A673 (cell line): ENCODE measurements at regions not wholly inside any gene's neighbourhood (a gene's known extent, or its start where the extent isn't known, plus 50 kb on each side); places are given as distances from the start of the nearest gene placed in this dataset.

Source experiments
- BruUV-seq: library from RNA; stranded (reverse); fragments of 400-500 nt; replicated peaks from 2 replicates; lab custom pipeline; 2021; lab: Mats Ljungman, UMichigan
- CTCF ChIA-PET: fragments of 300-600 bp; sonication (Branson Sonifier 250); formaldehyde crosslinking; loops from one replicate; lab custom pipeline; 2022; ENCODE audit warnings: antibody characterized with exemption; lab: Charles Lee
- POLR2A ChIA-PET: fragments of 300-600 bp; sonication (Branson Sonifier 250); formaldehyde crosslinking; loops from one replicate; lab custom pipeline; 2022; ENCODE audit warnings: antibody characterized with exemption; ENCODE audit not compliant: low non-redundant PET; lab: Charles Lee
- DNase-seq: peaks from one replicate; pipeline ENCODE4 v3.0.0-alpha.2; 2015; ENCODE audit warnings: low spot score
- H3K27ac ChIP-seq: fragments of 200-600 bp; sonication (generic); 2 replicates; pipeline ENCODE4 v1.5.1; 2016; ENCODE audit warnings: mixed run types, low read depth, mild to moderate bottlenecking, mixed read lengths, antibody characterized with exemption, low read length; ENCODE audit not compliant: poor library complexity, severe bottlenecking
- H3K27me3 ChIP-seq: fragments of 200-600 bp; sonication (generic); replicated peaks from 2 replicates; pipeline ENCODE4 v1.6.1; 2017; ENCODE audit warnings: mixed run types, low read depth, mild to moderate bottlenecking, mixed read lengths, antibody characterized with exemption, low read length; ENCODE audit not compliant: insufficient read depth, poor library complexity
- H3K36me3 ChIP-seq: fragments of 200-600 bp; sonication (generic); 2 replicates; pipeline ENCODE4 v1.6.1; 2016; ENCODE audit warnings: mixed run types, mild to moderate bottlenecking, mixed read lengths, antibody characterized with exemption, low read length; ENCODE audit not compliant: insufficient read depth, poor library complexity, severe bottlenecking
- H3K4me1 ChIP-seq: fragments of 200-600 bp; sonication (generic); 2 replicates; pipeline ENCODE4 v1.6.1; 2017; ENCODE audit warnings: mixed run types, mild to moderate bottlenecking, mixed read lengths, antibody characterized with exemption, low read length; ENCODE audit not compliant: insufficient read depth, poor library complexity, severe bottlenecking
- H3K4me3 ChIP-seq: fragments of 200-600 bp; sonication (generic); 2 replicates; pipeline ENCODE4 v1.5.1; 2016; ENCODE audit warnings: low read depth, mixed run types, mild to moderate bottlenecking, mixed read lengths, low read length; ENCODE audit not compliant: poor library complexity, severe bottlenecking
- H3K9me3 ChIP-seq: fragments of 200-600 bp; sonication (generic); 2 replicates; pipeline ENCODE4 v1.6.1; 2016; ENCODE audit warnings: mixed run types, low read depth, mild to moderate bottlenecking, mixed read lengths, antibody characterized with exemption, low read length; ENCODE audit not compliant: poor library complexity, severe bottlenecking
- EZH2 ChIP-seq: fragments of 200-600 bp; sonication (generic); IDR thresholded peaks from 2 replicates; pipeline ENCODE4 v1.6.1; 2017; ENCODE audit warnings: borderline replicate concordance, low read depth, mild to moderate bottlenecking, mixed read lengths, antibody characterized with exemption, low read length; ENCODE audit not compliant: poor library complexity, severe bottlenecking
- intact Hi-C: fragments of 100-400 bp; cut with micrococcal nuclease; formaldehyde crosslinking; loops from one replicate; pipeline ENCODE4 v1.10.0; 2022; ENCODE audit not compliant: unreplicated experiment
- TF ChIP-seq, protein P1 (sequence below): fragments of 300-800, 200-600 bp; sonication (generic); conservative IDR thresholded peaks from 2 replicates; pipeline ENCODE4 v1.5.1; 2017; ENCODE audit warnings: low read depth, mild to moderate bottlenecking, antibody characterized with exemption, low read length, moderate library complexity, mixed read lengths

DNA sequence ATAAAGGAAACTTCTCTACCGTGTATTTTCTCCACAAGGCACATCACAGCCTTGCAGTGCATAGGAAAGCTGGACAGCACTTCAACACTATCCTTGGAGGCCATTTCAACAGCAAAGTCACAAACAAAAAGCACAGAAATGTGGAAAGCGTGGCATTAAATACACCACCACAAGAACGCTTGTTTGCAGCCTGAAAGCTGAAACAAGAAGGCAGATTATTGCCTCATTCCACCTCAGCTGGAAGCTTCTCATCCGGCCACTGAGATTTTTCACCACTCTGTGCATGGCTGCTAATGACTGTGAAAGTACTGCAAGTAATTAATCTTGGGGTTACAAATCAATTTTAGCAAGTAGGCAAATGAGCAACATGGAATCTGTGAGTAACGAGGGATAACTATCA lies 50.9 kb upstream of the GALNT2 start:
- BruUV-seq = no TSS peak
- H3K4me1 ChIP-seq = peaks cover 7% of the 10 kb centered on the region
- CTCF ChIA-PET = no interaction called here
- H3K4me3 ChIP-seq = no peak overlapping the region
- TF ChIP-seq EZH2 = no peak
- TF ChIP-seq, protein P1, sequence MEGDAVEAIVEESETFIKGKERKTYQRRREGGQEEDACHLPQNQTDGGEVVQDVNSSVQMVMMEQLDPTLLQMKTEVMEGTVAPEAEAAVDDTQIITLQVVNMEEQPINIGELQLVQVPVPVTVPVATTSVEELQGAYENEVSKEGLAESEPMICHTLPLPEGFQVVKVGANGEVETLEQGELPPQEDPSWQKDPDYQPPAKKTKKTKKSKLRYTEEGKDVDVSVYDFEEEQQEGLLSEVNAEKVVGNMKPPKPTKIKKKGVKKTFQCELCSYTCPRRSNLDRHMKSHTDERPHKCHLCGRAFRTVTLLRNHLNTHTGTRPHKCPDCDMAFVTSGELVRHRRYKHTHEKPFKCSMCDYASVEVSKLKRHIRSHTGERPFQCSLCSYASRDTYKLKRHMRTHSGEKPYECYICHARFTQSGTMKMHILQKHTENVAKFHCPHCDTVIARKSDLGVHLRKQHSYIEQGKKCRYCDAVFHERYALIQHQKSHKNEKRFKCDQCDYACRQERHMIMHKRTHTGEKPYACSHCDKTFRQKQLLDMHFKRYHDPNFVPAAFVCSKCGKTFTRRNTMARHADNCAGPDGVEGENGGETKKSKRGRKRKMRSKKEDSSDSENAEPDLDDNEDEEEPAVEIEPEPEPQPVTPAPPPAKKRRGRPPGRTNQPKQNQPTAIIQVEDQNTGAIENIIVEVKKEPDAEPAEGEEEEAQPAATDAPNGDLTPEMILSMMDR = no peak
- no peak overlapping the region for H3K27ac ChIP-seq
- DNase-seq = no peak
- no peaks in the 10 kb centered on the region for H3K27me3 ChIP-seq
- POLR2A ChIA-PET = no interaction called here
- intact Hi-C loops = no loop called here
- H3K9me3 ChIP-seq = no peaks in the 10 kb centered on the region
- H3K36me3 ChIP-seq = no peaks in the 10 kb centered on the region
